ENCODE measurements at regions not wholly inside any gene's neighbourhood (a gene's known extent, or its start where the extent isn't known, plus 50 kb on each side); places are given as distances from the start of the nearest gene placed in this dataset.

GRCh38 chr5:104903941-104904340 is 1341.4 kb upstream of the NUDT12 start:
- H3K9ac ChIP-seq (ENCODE audit: low read length), result no peak overlapping the region

More at GRCh38 chr5:104903941-104904340, 1341.4 kb upstream of the NUDT12 start:
- Histone ChIP-seq H3K27ac (ENCODE audit: low read depth, low read length) (no peak overlapping the region), H3K36me3 (ENCODE audit: control insufficient read depth in 1 of 2, insufficient read depth in 2 of 2, low read length in 2 of 2) (no peaks in the 10 kb centered on the region), H3K9me2 (ENCODE audit: insufficient read depth) (no peaks in the 10 kb centered on the region), H3K4me3 (replicated peaks in 1 of 2; ENCODE audit: low read depth in 1 of 2, low read length in 2 of 2) (no peak overlapping the region), H3K4me2 (ENCODE audit: low read length) (no peak overlapping the region), H2AFZ (ENCODE audit: low read depth, low read length, poor library complexity, severe bottlenecking) (no peak overlapping the region), H3K27me3 (ENCODE audit: insufficient read depth, low read length) (no peaks in the 10 kb centered on the region), H3K4me1 (ENCODE audit: control insufficient read depth in 1 of 2, insufficient read depth in 2 of 2, low read length in 2 of 2) (no peaks in the 10 kb centered on the region), H4K20me1 (ENCODE audit: insufficient read depth) (no peaks in the 10 kb centered on the region), H3K79me2 (ENCODE audit: insufficient read depth, low read length) (no peaks in the 10 kb centered on the region), H3K9me3 (ENCODE audit: control insufficient read depth in 1 of 2, insufficient read depth in 1 of 2, low read depth in 1 of 2, low read length in 2 of 2) (no peaks in the 10 kb centered on the region)
- RAD21 ChIA-PET (ENCODE audit: low non-redundant PET in 1 of 2, low total read pairs in 2 of 2, uncharacterized antibody in 2 of 2, unreplicated experiment in 2 of 2), result no interaction called here
- BruUV-seq (replicated peaks), result no TSS peak
- CTCF ChIA-PET, result no interaction called here
- POLR2A ChIA-PET, result no interaction called here
- intact Hi-C loops (cut with micrococcal nuclease), result no loop called here
- TF ChIP-seq SIN3A (IDR thresholded peaks at IDR 0.05; ENCODE audit: low read depth) (no peak), REST (IDR thresholded peaks at IDR 0.05; ENCODE audit: low read depth) (no peak), CEBPB (IDR thresholded peaks at IDR 0.05; ENCODE audit: low read depth) (no peak)
- no peak for ATAC-seq
- DNase-seq (ENCODE audit: low read depth, low spot score), result no peak

Measured in HCT116 (cell line).